ENCODE measurements at regions not wholly inside any gene's neighbourhood (a gene's known extent, or its start where the extent isn't known, plus 50 kb on each side); places are given as distances from the start of the nearest gene placed in this dataset.
A peak's percentile ranks its signal among the peaks of the same experiment; 100 is the strongest.

GRCh38 chr15:38647683-38648082, 83.1 kb upstream of the RASGRP1 start:
- Mint-ChIP-seq H3K4me3 (no peak overlapping the region), H3K27me3 (ENCODE audit: low read depth) (no peaks in the 10 kb centered on the region), H3K36me3 (ENCODE audit: low read depth) (peaks cover 22% of the 10 kb centered on the region), H3K27ac (no peak overlapping the region), H3K4me1 (ENCODE audit: low read depth) (peaks cover 78% of the 10 kb centered on the region), H3K9me3 (ENCODE audit: insufficient read depth) (peaks cover 6% of the 10 kb centered on the region)
- ChIA-PET CTCF (interaction anchor here (0.9 to 31.2 kb wide), 8 partner anchors 11 to 84 kb away, joined by 3 to 803 read pairs (median 9); partner anchors contain the start of gene RASGRP1), POLR2A (interaction anchor here (2.4 to 8.2 kb wide), 2 partner anchors 36 to 85 kb away, joined by 9 to 254 read pairs; partner anchors contain the start of gene RASGRP1)
- ATAC-seq (no peak), DNase-seq (no peak)

DNA sequence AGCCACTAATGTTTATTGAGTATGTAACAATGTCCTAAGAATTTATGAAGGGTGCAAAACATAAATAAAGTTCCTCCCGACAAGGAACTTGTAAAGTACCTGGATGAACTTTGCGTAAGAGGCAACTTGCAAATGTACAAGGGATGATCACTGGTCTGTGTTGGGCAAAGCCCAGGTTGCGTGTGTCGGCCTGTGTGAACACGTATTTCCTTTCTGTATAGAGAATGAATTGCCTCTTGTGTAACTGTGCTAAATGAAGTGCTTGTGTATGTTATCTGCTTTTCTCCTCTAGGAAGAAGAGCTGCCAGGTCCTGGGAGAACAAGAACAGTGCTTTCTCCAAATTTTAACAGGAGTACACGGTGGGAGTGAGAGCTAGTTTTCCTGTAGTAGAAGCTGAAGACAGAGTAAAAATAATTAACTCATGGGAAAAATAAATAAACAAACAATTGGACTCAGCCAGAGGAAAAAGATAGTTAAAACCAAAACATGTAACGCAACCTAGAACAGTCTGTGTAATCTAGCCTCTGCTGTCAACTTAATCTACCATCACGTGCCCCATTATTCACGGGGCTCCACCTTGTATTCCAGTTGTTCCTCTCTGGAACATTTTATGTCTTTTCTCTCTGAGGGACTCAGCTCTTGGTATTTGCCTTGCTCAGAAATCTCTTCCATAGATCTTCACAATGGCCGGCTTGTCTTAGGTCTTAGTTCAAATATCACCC, 83.7 kb upstream of the RASGRP1 start:
- Mint-ChIP-seq H3K4me1 (ENCODE audit: low read depth) (peaks cover 77% of the 10 kb centered on the region), H3K27me3 (ENCODE audit: low read depth) (no peaks in the 10 kb centered on the region), H3K4me3 (no peak overlapping the region), H3K27ac (no peak overlapping the region), H3K9me3 (ENCODE audit: insufficient read depth) (peaks cover 6% of the 10 kb centered on the region), H3K36me3 (ENCODE audit: low read depth) (peaks cover 19% of the 10 kb centered on the region)
- CTCF ChIA-PET: interaction anchor here (0.7 to 31.2 kb wide), 14 partner anchors 8 to 171 kb away, joined by 3 to 803 read pairs (median 6); partner anchors contain the start of gene RASGRP1
- POLR2A ChIA-PET: interaction anchor here (1.0 to 8.2 kb wide), 4 partner anchors 22 to 86 kb away, joined by 3 to 254 read pairs (median 6); partner anchors contain the start of gene RASGRP1
- ATAC-seq (no peak), DNase-seq (no peak)

GRCh38 chr15:38650384-38650783, 85.8 kb upstream of the RASGRP1 start:
- DNase-seq (no peak), ATAC-seq (no peak)
- peak overlapping the region; percentile 95 for H3K27ac Mint-ChIP-seq
- POLR2A ChIA-PET: interaction anchor here (1.3 to 8.2 kb wide), 8 partner anchors 11 to 88 kb away, joined by 4 to 254 read pairs (median 40); partner anchors contain the start of gene RASGRP1
- no peaks in the 10 kb centered on the region for H3K27me3 Mint-ChIP-seq (ENCODE audit: low read depth)
- peaks cover 26% of the 10 kb centered on the region for H3K36me3 Mint-ChIP-seq (ENCODE audit: low read depth)
- CTCF ChIA-PET: interaction anchor here (0.9 to 31.2 kb wide), 15 partner anchors 13 to 112 kb away, joined by 3 to 803 read pairs (median 14); partner anchors contain the start of gene RASGRP1
- peaks cover 84% of the 10 kb centered on the region for H3K4me1 Mint-ChIP-seq (ENCODE audit: low read depth)
- peak overlapping the region; percentile 80 for H3K4me3 Mint-ChIP-seq
- H3K9me3 Mint-ChIP-seq (ENCODE audit: insufficient read depth): peaks cover 5% of the 10 kb centered on the region

GRCh38 chr15:38650936-38651327, 86.3 kb upstream of the RASGRP1 start:
- no peak for DNase-seq
- H3K4me3 Mint-ChIP-seq: peak overlapping the region; percentile 80
- peaks cover 30% of the 10 kb centered on the region for H3K36me3 Mint-ChIP-seq (ENCODE audit: low read depth)
- peaks cover 88% of the 10 kb centered on the region for H3K4me1 Mint-ChIP-seq (ENCODE audit: low read depth)
- CTCF ChIA-PET: interaction anchor here (0.8 to 31.2 kb wide), 17 partner anchors 9 to 113 kb away, joined by 3 to 803 read pairs (median 4); partner anchors contain the start of gene RASGRP1
- no peaks in the 10 kb centered on the region for H3K27me3 Mint-ChIP-seq (ENCODE audit: low read depth)
- POLR2A ChIA-PET: interaction anchor here (0.7 to 8.2 kb wide), 12 partner anchors 10 to 88 kb away, joined by 3 to 254 read pairs (median 13); partner anchors contain the start of gene RASGRP1
- H3K9me3 Mint-ChIP-seq (ENCODE audit: insufficient read depth): peaks cover 8% of the 10 kb centered on the region
- ATAC-seq: no peak
- peak overlapping the region; percentile 95 for H3K27ac Mint-ChIP-seq

- H3K27ac Mint-ChIP-seq: peak overlapping the region; percentile 95
- peak; percentile 67 for ATAC-seq
- H3K4me1 Mint-ChIP-seq (ENCODE audit: low read depth): peaks cover 88% of the 10 kb centered on the region
- peaks cover 30% of the 10 kb centered on the region for H3K36me3 Mint-ChIP-seq (ENCODE audit: low read depth)
- peaks cover 10% of the 10 kb centered on the region for H3K9me3 Mint-ChIP-seq (ENCODE audit: insufficient read depth)
- peak; percentile 79 for DNase-seq
- ChIA-PET POLR2A (interaction anchor here (0.7 to 8.2 kb wide), 18 partner anchors 8 to 100 kb away, joined by 3 to 254 read pairs (median 6); partner anchors contain the start of gene RASGRP1), CTCF (interaction anchor here (0.8 to 31.2 kb wide), 21 partner anchors 9 to 121 kb away, joined by 3 to 803 read pairs (median 8); partner anchors contain the start of gene RASGRP1)
- H3K4me3 Mint-ChIP-seq: peak overlapping the region; percentile 80
- no peaks in the 10 kb centered on the region for H3K27me3 Mint-ChIP-seq (ENCODE audit: low read depth)
These were observed 86.9 kb upstream of the RASGRP1 start for GRCh38 chr15:38651328-38652038.

DNA sequence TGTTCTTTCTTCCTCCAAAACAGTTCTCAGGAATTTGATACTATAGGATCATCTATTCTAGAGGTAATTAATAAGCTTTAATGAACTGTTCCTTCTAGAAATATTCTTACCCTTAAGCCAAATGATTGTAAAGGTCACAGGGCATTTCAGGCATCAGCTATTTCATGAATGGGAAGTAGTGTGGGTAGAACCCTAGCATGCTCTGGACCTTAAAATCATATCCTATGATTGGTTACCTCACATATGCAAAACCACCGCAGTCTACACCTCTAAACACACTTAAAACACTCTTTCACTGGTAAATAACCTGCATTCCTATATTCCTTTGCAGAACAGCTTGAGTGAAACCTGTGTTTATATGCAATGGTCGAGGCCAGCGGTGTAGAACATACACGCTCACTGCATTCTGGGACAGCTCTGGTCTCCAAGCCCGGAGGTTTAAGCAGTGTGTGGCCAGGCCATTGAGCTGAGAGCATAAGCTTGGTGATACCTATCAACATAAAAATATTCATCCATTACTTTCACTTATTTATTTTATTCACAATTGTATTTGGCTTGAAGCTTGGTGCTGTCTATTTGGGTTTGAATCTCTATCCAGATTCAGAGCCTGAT, 87.7 kb upstream of the RASGRP1 start:
- Mint-ChIP-seq H3K27ac (peak overlapping the region; percentile 95), H3K9me3 (ENCODE audit: insufficient read depth) (peaks cover 10% of the 10 kb centered on the region), H3K36me3 (ENCODE audit: low read depth) (peaks cover 27% of the 10 kb centered on the region), H3K4me3 (peak overlapping the region; percentile 80), H3K4me1 (ENCODE audit: low read depth) (peaks cover 88% of the 10 kb centered on the region), H3K27me3 (ENCODE audit: low read depth) (no peaks in the 10 kb centered on the region)
- POLR2A ChIA-PET: interaction anchor here (0.8 to 8.2 kb wide), 19 partner anchors 9 to 154 kb away, joined by 3 to 254 read pairs (median 6); partner anchors contain the start of gene RASGRP1
- DNase-seq (peak; percentile 42), ATAC-seq (peak; percentile 21)
- CTCF ChIA-PET: interaction anchor here (0.8 to 31.2 kb wide), 24 partner anchors 9 to 212 kb away, joined by 3 to 803 read pairs (median 8); partner anchors contain the start of gene RASGRP1

- ChIA-PET CTCF (interaction anchor here (0.7 to 31.2 kb wide), 31 partner anchors 8 to 972 kb away, joined by 3 to 803 read pairs (median 4); partner anchors contain the start of gene RASGRP1), POLR2A (interaction anchor here (0.6 to 8.2 kb wide), 18 partner anchors 9 to 155 kb away, joined by 3 to 254 read pairs (median 7); partner anchors contain the start of gene RASGRP1)
- H3K9me3 Mint-ChIP-seq (ENCODE audit: insufficient read depth): peaks cover 10% of the 10 kb centered on the region
- no peaks in the 10 kb centered on the region for H3K27me3 Mint-ChIP-seq (ENCODE audit: low read depth)
- ATAC-seq (peak; percentile 82), DNase-seq (peak; percentile 92)
- peak overlapping the region; percentile 95 for H3K27ac Mint-ChIP-seq
- peaks cover 85% of the 10 kb centered on the region for H3K4me1 Mint-ChIP-seq (ENCODE audit: low read depth)
- H3K36me3 Mint-ChIP-seq (ENCODE audit: low read depth): peaks cover 27% of the 10 kb centered on the region
- H3K4me3 Mint-ChIP-seq: peak overlapping the region; percentile 80
These were observed 88.4 kb upstream of the RASGRP1 start for GRCh38 chr15:38652998-38653397.

DNA sequence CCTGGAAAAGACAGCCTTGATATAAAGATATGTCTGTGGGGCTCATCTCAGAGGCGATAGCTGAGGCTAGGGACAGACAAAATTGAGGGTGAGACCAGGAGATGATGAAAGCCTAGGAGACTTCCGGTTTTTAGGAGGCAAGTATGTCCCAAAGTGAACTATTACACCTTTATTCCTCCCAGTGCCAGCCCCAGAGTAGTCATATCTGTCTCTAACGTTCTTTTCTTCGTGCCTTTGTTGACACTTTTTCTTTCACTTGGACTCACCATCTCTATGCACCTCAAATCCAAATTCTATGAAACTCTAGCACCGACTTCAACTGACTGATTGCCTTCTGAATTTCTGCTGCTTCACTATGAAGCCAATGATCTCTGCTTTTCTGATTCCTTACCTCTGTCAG, 93.8 kb upstream of the RASGRP1 start:
- DNase-seq: no peak
- H3K27me3 Mint-ChIP-seq (ENCODE audit: low read depth): no peaks in the 10 kb centered on the region
- no peak overlapping the region for H3K4me3 Mint-ChIP-seq
- ChIA-PET POLR2A (interaction anchor here (1.4 to 5.8 kb wide), 2 partner anchors 13 to 16 kb away, joined by 3 to 41 read pairs; no protein-coding TSS in a partner anchor), CTCF (interaction anchor here (1.0 to 31.2 kb wide), 8 partner anchors 10 to 98 kb away, joined by 3 to 803 read pairs (median 6); partner anchors contain the start of gene RASGRP1)
- peaks cover 77% of the 10 kb centered on the region for H3K4me1 Mint-ChIP-seq (ENCODE audit: low read depth)
- peaks cover 7% of the 10 kb centered on the region for H3K9me3 Mint-ChIP-seq (ENCODE audit: insufficient read depth)
- peaks cover 23% of the 10 kb centered on the region for H3K36me3 Mint-ChIP-seq (ENCODE audit: low read depth)
- no peak for ATAC-seq
- peak overlapping the region; percentile 59 for H3K27ac Mint-ChIP-seq

DNA sequence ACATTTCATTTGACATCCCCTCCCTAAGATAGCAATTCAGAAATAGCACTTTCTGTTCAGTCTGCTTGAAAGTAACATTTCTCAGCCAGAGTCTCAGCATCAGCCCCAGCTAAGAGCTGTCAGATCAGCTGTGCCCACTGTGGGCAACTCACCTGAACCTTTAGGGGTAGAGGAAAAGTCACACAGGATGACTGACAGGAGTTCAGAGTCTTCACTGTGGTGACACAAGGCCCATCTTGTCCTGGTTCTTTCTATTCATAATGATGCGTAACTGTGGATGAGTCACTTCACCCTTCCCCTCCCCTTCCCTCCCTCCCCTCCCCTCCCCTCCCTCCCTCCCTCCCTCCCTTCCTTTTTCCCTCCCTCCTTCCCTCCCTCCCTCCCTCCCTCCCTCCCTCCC, 96.1 kb upstream of the RASGRP1 start:
- POLR2A ChIA-PET: interaction anchor here (1.9 to 5.8 kb wide), 3 partner anchors 8 to 97 kb away, joined by 11 to 41 read pairs (median 35); partner anchors contain the start of gene RASGRP1
- CTCF ChIA-PET: interaction anchor here (1.2 to 31.2 kb wide), 7 partner anchors 8 to 49 kb away, joined by 3 to 803 read pairs (median 4); no protein-coding TSS in a partner anchor
- Mint-ChIP-seq H3K9me3 (ENCODE audit: insufficient read depth) (peaks cover 4% of the 10 kb centered on the region), H3K4me1 (ENCODE audit: low read depth) (peaks cover 75% of the 10 kb centered on the region), H3K36me3 (ENCODE audit: low read depth) (peaks cover 18% of the 10 kb centered on the region), H3K27me3 (ENCODE audit: low read depth) (no peaks in the 10 kb centered on the region), H3K27ac (peak overlapping the region; percentile 60), H3K4me3 (no peak overlapping the region)
- ATAC-seq: peak; percentile 54
- DNase-seq: peak; percentile 39

GRCh38 chr15:38662033-38662802, 97.6 kb upstream of the RASGRP1 start:
- Mint-ChIP-seq H3K4me3 (no peak overlapping the region), H3K27me3 (ENCODE audit: low read depth) (no peaks in the 10 kb centered on the region), H3K9me3 (ENCODE audit: insufficient read depth) (peaks cover 3% of the 10 kb centered on the region), H3K4me1 (ENCODE audit: low read depth) (peaks cover 77% of the 10 kb centered on the region), H3K27ac (no peak overlapping the region), H3K36me3 (ENCODE audit: low read depth) (peaks cover 25% of the 10 kb centered on the region)
- CTCF ChIA-PET: interaction anchor here (0.7 to 31.2 kb wide), 5 partner anchors 10 to 100 kb away, joined by 3 to 803 read pairs (median 21); partner anchors contain the start of gene RASGRP1
- DNase-seq (no peak), ATAC-seq (no peak)
- POLR2A ChIA-PET: interaction anchor here (1.1 to 5.8 kb wide), 4 partner anchors 9 to 98 kb away, joined by 4 to 41 read pairs (median 24); partner anchors contain the start of gene RASGRP1
